ENCODE measurements at regions not wholly inside any gene's neighbourhood (a gene's known extent, or its start where the extent isn't known, plus 50 kb on each side); places are given as distances from the start of the nearest gene placed in this dataset.

DNA sequence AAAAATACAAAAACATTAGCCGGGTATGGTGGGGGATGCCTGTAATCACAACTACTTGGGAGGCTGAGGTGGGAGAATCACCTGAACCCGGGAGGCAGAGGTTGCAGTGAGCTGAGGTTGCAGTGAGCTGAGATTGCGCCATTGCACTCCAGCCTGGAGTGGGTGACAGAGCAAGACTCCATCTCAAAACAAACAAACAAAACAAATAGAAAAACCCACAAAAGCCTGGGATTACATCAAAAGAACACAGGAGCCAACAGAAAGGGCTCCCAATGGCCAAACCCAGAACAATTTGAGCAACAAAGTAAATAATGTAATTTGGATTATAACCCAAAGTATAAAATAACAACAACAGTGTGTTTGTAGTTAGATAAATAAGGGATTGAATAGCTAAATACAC is 159.8 kb downstream of the UXS1 start:
- no peaks in the 10 kb centered on the region for H3K27me3 ChIP-seq (ENCODE audit: low read depth)
- H3K36me3 ChIP-seq: no peaks in the 10 kb centered on the region
- peaks cover 38% of the 10 kb centered on the region for H3K4me1 ChIP-seq
- no peak for DNase-seq
- H3K9me3 ChIP-seq (replicated peaks): no peaks in the 10 kb centered on the region
- intact Hi-C loops (cut with micrococcal nuclease): no loop called here
- no peak for TF ChIP-seq CTCF (IDR thresholded peaks at IDR 0.05; ENCODE audit: borderline replicate concordance)
- H3K27ac ChIP-seq (replicated peaks): no peak overlapping the region
- no peak overlapping the region for H3K4me3 ChIP-seq

GRCh38 chr2:106032676-106033075 is 161.4 kb downstream of the UXS1 start:
- TF ChIP-seq CTCF (IDR thresholded peaks at IDR 0.05; ENCODE audit: borderline replicate concordance): no peak
- H3K4me3 ChIP-seq: no peak overlapping the region
- H3K9me3 ChIP-seq (replicated peaks): no peaks in the 10 kb centered on the region
- intact Hi-C loops (cut with micrococcal nuclease): no loop called here
- H3K27me3 ChIP-seq (ENCODE audit: low read depth): no peaks in the 10 kb centered on the region
- peaks cover 42% of the 10 kb centered on the region for H3K4me1 ChIP-seq
- H3K36me3 ChIP-seq: no peaks in the 10 kb centered on the region
- H3K27ac ChIP-seq (replicated peaks): no peak overlapping the region
- no peak for DNase-seq

DNA sequence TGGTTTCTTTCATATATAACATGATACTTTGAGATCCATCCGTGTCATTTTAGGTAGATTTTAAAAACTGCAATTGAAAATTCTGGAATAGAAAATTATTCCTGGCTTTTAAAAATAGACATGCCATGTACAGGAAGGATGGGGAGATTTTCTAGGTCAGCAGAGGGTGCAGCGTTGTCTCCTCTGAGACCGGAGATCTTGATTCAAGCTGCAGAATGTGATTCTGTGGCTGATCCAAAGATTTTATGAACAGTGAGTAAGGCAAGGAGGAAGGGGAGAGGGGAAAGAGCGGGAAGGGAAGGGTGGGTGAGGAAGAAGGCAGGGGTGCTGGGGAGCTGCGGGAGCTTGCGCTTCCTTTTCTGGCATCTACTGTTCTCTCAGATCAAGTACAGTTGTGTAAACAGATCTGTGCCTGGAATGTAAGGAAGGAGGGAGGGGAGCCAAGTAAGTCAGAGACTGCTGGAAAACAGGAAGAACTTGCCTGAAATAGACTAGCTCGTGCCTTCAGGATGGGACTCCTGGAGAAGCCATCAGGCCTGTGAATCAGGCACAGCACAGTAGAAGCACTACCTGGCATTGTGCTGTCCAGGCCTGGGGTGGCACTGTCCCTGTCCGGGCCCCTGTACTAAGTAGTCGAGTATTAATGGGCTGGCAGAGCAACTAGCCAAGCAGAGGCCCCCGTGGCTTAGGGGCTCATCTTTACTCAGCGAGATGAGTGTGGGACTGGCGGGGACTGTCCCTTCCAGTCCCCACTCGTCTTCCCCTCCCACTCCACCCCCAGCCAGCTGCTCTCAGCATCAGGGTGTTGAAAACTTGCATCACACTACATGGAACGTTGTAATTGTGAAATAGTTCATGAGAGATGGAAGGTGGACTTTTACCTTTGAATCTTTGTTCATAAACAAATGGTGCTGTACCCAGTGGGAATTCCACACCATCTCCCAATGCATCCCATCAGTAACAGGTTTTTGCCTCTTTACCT is 163.5 kb downstream of the UXS1 start:
- H3K4me1 ChIP-seq: peaks cover 56% of the 10 kb centered on the region
- H3K27me3 ChIP-seq (ENCODE audit: low read depth): no peaks in the 10 kb centered on the region
- no peak for TF ChIP-seq CTCF (IDR thresholded peaks at IDR 0.05; ENCODE audit: borderline replicate concordance)
- H3K4me3 ChIP-seq: peak overlapping the region; percentile 26
- no peaks in the 10 kb centered on the region for H3K36me3 ChIP-seq
- peak; percentile 44 for DNase-seq
- no peaks in the 10 kb centered on the region for H3K9me3 ChIP-seq (replicated peaks)
- H3K27ac ChIP-seq (replicated peaks): peak overlapping the region; percentile 88
- intact Hi-C loops (cut with micrococcal nuclease): no loop called here

DNA sequence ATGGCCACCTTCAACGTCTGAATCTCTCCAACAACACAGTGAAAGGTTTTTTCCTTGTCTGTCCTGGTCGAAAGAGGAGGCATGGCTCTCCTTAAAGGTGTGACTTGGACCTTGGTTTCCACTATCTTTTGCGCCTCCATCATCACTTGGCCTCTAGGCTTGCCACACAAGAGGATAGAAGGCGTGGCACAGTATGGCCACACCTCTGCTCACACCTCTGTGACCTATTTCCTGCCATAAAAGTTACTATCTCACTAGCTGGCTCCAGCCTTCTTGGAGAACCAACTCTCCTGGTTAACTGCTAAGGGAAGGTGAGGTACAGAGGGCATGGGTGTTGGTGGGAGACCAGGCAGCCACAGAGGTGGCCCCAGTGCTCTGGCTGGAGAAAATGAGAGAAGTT is 165.9 kb downstream of the UXS1 start:
- no peaks in the 10 kb centered on the region for H3K9me3 ChIP-seq (replicated peaks)
- H3K27me3 ChIP-seq (ENCODE audit: low read depth): no peaks in the 10 kb centered on the region
- no peak for TF ChIP-seq CTCF (IDR thresholded peaks at IDR 0.05; ENCODE audit: borderline replicate concordance)
- intact Hi-C loops (cut with micrococcal nuclease): no loop called here
- H3K36me3 ChIP-seq: no peaks in the 10 kb centered on the region
- H3K27ac ChIP-seq (replicated peaks): peak overlapping the region; percentile 88
- no peak overlapping the region for H3K4me3 ChIP-seq
- peaks cover 62% of the 10 kb centered on the region for H3K4me1 ChIP-seq
- DNase-seq: no peak

DNA sequence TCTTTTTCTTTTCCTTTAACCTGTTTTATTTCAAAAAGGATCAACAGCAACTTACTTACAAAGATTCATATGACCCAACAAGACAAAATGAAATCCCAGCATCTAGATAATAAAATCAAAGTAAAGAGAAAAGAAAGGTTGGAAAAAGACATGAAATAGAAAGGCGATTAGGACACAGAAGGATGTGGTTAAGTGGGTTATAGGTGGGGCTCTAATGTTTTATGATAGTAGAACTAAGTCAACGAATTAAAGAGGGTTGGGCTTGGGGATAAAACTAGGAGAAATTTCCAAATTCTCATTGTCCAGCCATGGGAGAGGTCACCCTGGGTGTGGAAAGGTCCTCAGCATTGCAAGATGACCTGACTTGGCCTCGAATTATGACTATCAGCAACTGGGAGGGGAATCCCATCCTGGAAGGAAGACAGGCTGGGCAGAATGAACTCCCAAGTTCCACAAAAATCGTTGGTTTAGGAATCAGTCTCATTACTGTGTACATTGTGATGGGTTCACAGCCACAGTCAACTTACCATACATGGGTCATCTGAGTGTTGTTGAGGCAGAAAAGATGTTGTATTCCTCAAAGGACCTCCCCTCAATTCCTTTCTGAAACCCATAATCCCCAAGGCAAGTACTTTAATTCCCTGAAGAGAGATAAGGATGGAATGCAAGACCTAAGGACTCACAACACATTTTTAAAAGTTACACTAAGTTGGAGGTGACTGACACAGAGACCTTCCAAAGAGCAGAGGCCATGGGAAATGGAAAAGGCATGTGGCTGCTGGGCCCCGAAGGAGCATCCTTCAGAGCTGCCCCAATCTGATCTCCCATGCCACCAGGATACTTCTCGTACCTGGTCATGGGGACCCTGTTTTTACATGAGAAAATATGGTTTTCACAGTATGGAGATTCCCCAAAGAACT is 167.6 kb downstream of the UXS1 start:
- DNase-seq: no peak
- no peak for TF ChIP-seq CTCF (IDR thresholded peaks at IDR 0.05; ENCODE audit: borderline replicate concordance)
- peak overlapping the region; percentile 61 for H3K27ac ChIP-seq (replicated peaks)
- H3K27me3 ChIP-seq (ENCODE audit: low read depth): no peaks in the 10 kb centered on the region
- H3K4me3 ChIP-seq: no peak overlapping the region
- H3K36me3 ChIP-seq: no peaks in the 10 kb centered on the region
- H3K4me1 ChIP-seq: peaks cover 55% of the 10 kb centered on the region
- intact Hi-C loops (cut with micrococcal nuclease): no loop called here
- H3K9me3 ChIP-seq (replicated peaks): no peaks in the 10 kb centered on the region
